HL-60 (cell line): ENCODE measurements at regions not wholly inside any gene's neighbourhood (a gene's known extent, or its start where the extent isn't known, plus 50 kb on each side); places are given as distances from the start of the nearest gene placed in this dataset.
A peak's percentile ranks its signal among the peaks of the same experiment; 100 is the strongest.
"Not testable (repeated sequence)": the region's sequence is repeated elsewhere in the genome, so short reads cannot be mapped to it uniquely, and the experiment has no call there.

Experiments used
- DNase-seq, 2 experiments: peaks; one replicate each; pipeline ENCODE4 v3.0.0-alpha.2; 2010 to 2020; ENCODE audit warnings: low read depth in 1 of 2, low spot score in 1 of 2
- H3K27ac ChIP-seq: fragments of 250-450 bp; sonication (Bioruptor Pico); replicated peaks from 2 replicates; pipeline ENCODE4 v1.5.1; 2020; ENCODE audit warnings: mild to moderate bottlenecking, moderate library complexity
- H3K27me3 ChIP-seq: fragments of 250-450 bp; sonication (Bioruptor Pico); 2 replicates; pipeline ENCODE4 v1.5.1; 2021; ENCODE audit warnings: mild to moderate bottlenecking, moderate library complexity; ENCODE audit not compliant: insufficient read depth, poor library complexity, severe bottlenecking
- H3K4me3 ChIP-seq: replicated peaks from 2 replicates; pipeline ENCODE4 v1.5.1; 2011; ENCODE audit warnings: mild to moderate bottlenecking, control low read depth, low read length; ENCODE audit not compliant: insufficient read depth
- GABPA ChIP-seq: IDR thresholded peaks from 2 replicates; pipeline ENCODE4 v1.6.1; 2012; ENCODE audit warnings: low read depth
- POLR2AphosphoS5 ChIP-seq: IDR thresholded peaks from 2 replicates; pipeline ENCODE4 v1.6.1; 2012; ENCODE audit warnings: low read depth
- SPI1 ChIP-seq: IDR thresholded peaks from 2 replicates; pipeline ENCODE4 v1.6.1; 2012; ENCODE audit warnings: low read depth, mild to moderate bottlenecking, borderline replicate concordance
- TF ChIP-seq, protein P1 (sequence below): IDR thresholded peaks from one replicate; pipeline ENCODE4 v1.5.1; 2011; ENCODE audit warnings: low read length, control low read depth, inconsistent platforms; ENCODE audit not compliant: insufficient read depth
- TF ChIP-seq, protein P2 (sequence below): IDR thresholded peaks from 2 replicates; pipeline ENCODE4 v1.6.1; 2012; ENCODE audit warnings: low read depth; ENCODE audit not compliant: insufficient replicate concordance

DNA sequence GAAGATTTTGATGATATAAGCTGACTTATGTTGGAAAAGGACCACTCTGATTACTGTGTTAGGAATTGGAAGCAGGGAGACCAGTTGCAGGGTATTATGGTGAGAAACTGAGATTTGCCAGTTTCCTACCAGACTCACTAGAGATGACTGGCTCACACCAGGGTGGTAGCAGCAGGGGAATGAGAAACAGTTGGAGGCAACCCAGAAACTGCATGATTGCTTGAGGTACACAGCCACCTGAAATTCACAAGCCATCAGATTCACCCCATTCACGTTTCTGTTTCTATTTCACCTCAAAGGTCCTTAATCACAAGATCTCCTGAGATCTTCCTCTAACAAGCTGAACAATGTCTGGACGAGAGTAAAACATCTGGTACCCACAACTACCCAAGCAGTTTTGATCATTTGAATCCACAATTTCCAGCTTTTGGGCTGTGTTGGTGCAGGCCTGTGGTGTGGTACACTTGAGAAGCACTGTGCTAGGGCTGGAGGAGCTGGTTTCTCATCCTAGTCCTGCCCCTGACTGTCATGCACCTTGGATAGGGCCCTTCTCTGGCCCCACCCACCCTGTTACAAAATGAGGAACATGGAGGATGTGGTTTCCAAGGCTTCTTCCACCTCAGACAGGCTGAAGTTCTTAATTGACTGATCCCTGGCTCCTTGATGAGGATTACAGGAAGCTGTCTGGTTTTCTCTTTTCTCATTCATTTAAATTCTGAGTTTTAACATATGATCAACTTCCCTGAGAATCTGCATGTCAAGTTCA, 233.4 kb downstream of the INSC start:
- DNase-seq: peak; percentile 12 to 57

DNA sequence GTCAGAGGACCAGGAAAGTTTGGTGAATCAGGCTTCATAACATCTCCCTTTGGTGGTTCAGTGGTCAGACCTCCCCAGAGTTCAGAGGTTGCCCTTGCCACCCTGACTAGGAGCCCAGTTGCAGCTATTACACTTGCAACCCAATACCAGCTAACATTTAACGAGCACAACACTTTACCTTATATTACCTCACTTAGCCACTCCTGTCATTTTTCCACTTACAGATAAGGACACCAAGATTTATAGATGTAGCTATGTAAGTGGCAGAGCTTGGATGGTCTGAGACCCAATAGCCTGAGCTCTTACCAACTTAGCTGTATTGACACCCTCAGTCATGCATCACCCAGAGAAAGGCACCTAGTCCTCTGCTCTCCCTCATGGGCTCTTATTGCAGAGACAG, 234.7 kb downstream of the INSC start:
- no peak for DNase-seq
- H3K27ac ChIP-seq: no peak overlapping the region
- H3K27me3 ChIP-seq: peaks cover 3% of the 10 kb centered on the region
- TF ChIP-seq SPI1 (no peak), POLR2AphosphoS5 (no peak), GABPA (no peak)
- TF ChIP-seq, protein P1, sequence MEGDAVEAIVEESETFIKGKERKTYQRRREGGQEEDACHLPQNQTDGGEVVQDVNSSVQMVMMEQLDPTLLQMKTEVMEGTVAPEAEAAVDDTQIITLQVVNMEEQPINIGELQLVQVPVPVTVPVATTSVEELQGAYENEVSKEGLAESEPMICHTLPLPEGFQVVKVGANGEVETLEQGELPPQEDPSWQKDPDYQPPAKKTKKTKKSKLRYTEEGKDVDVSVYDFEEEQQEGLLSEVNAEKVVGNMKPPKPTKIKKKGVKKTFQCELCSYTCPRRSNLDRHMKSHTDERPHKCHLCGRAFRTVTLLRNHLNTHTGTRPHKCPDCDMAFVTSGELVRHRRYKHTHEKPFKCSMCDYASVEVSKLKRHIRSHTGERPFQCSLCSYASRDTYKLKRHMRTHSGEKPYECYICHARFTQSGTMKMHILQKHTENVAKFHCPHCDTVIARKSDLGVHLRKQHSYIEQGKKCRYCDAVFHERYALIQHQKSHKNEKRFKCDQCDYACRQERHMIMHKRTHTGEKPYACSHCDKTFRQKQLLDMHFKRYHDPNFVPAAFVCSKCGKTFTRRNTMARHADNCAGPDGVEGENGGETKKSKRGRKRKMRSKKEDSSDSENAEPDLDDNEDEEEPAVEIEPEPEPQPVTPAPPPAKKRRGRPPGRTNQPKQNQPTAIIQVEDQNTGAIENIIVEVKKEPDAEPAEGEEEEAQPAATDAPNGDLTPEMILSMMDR: no peak
- TF ChIP-seq, protein P2, sequence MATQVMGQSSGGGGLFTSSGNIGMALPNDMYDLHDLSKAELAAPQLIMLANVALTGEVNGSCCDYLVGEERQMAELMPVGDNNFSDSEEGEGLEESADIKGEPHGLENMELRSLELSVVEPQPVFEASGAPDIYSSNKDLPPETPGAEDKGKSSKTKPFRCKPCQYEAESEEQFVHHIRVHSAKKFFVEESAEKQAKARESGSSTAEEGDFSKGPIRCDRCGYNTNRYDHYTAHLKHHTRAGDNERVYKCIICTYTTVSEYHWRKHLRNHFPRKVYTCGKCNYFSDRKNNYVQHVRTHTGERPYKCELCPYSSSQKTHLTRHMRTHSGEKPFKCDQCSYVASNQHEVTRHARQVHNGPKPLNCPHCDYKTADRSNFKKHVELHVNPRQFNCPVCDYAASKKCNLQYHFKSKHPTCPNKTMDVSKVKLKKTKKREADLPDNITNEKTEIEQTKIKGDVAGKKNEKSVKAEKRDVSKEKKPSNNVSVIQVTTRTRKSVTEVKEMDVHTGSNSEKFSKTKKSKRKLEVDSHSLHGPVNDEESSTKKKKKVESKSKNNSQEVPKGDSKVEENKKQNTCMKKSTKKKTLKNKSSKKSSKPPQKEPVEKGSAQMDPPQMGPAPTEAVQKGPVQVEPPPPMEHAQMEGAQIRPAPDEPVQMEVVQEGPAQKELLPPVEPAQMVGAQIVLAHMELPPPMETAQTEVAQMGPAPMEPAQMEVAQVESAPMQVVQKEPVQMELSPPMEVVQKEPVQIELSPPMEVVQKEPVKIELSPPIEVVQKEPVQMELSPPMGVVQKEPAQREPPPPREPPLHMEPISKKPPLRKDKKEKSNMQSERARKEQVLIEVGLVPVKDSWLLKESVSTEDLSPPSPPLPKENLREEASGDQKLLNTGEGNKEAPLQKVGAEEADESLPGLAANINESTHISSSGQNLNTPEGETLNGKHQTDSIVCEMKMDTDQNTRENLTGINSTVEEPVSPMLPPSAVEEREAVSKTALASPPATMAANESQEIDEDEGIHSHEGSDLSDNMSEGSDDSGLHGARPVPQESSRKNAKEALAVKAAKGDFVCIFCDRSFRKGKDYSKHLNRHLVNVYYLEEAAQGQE: no peak
- no peak overlapping the region for H3K4me3 ChIP-seq

More for the DNA sequence above, 233.4 kb downstream of the INSC start:
- Histone ChIP-seq H3K4me3 (no peak overlapping the region), H3K27me3 (peaks cover 3% of the 10 kb centered on the region), H3K27ac (no peak overlapping the region)
- TF ChIP-seq SPI1: peak; percentile 55; the same call in 1 of the 2 replicates
- TF ChIP-seq, protein P2: peak; percentile 51
- TF ChIP-seq GABPA: no peak

DNA sequence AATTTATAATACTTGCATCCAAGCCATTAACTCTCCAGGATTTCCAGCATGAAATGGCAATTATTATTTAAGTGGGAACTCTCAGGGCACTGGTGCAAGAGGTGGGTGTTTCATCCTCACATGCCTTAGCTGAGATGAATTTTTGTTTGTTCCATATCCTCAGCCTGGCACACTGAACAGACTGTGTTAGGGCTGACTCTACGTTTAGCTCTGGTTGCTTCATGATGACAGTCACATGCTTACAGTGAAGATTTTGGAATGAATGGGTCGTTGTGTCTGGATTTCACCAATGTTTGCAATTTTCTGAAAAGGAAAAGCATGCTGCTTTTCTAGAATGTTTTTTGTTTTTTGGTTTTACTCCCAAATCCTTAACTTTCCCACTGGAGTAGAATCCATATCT, 246.6 kb downstream of the INSC start:
- H3K27me3 ChIP-seq: no peaks in the 10 kb centered on the region
- no peak overlapping the region for H3K4me3 ChIP-seq
- no peak for DNase-seq
- no peak for TF ChIP-seq GABPA
- TF ChIP-seq, protein P2: no peak
- TF ChIP-seq, protein P1: no peak
- TF ChIP-seq POLR2AphosphoS5: no peak
- TF ChIP-seq SPI1: no peak
- no peak overlapping the region for H3K27ac ChIP-seq

DNA sequence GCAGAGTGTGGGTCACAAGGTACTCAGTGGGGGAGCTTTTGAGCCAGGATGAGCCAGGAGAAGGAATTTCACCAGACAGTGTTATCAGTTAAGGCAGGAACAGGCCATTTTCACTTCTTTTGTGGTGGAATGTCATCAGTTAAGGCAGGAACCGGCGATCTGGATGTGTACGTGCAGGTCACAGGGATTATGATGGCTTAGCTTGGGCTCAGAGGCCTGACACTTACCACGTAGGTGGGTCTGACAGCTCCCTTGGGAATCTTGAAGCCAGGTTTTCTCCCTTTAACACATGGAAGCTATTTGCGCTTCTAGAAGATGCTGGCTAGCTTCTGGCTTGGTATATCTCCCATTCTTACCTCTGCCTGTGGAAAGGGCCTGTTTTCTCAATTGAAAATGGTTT, 250.6 kb downstream of the INSC start:
- H3K4me3 ChIP-seq, DNase-seq, H3K27ac ChIP-seq, H3K27me3 ChIP-seq: not testable (repeated sequence)
